ENCODE measurements at regions not wholly inside any gene's neighbourhood (a gene's known extent, or its start where the extent isn't known, plus 50 kb on each side); places are given as distances from the start of the nearest gene placed in this dataset.
"Not testable (repeated sequence)": the region's sequence is repeated elsewhere in the genome, so short reads cannot be mapped to it uniquely, and the experiment has no call there.

- WGBS (ENCODE audit: insufficient coverage, low lambda C conversion rate) = 100% methylated on average over 2 of the region's 6 CpGs
- H3K27ac ChIP-seq (ENCODE audit: low read length) = no peak overlapping the region
- DNase-seq = no peak
These were observed 168.9 kb downstream of the TRIML1 start for GRCh38 chr4:188308142-188308541.

DNA sequence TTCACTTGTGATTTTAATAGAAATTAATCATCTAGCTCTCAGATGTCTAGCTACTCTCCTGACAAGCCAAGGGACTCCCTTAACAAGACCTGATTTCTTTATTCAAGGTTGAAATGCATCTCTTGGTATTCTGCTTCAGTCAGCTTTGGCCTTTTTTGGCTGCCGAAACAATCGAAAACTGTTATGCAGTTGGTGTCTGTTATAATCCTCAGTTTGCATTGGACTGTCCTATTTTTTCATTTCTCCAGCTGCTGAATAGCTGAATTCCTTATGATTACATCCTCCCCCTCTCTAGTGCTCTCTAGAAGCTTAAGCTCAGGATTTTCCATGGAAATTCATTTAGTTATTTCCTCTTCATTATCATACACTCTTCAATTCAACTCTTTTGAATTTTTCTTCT, 177.2 kb downstream of the TRIML1 start:
- H3K27me3 ChIP-seq (ENCODE audit: control insufficient read depth, insufficient read depth, low read length) = no peaks in the 10 kb centered on the region
- H3K27ac ChIP-seq (ENCODE audit: low read length) = no peak overlapping the region
- H3K4me3 ChIP-seq (ENCODE audit: low read length) = no peak overlapping the region

More at GRCh38 chr4:188308142-188308541, 168.9 kb downstream of the TRIML1 start:
- Histone ChIP-seq H3K4me3 (ENCODE audit: low read length) (no peak overlapping the region), H3K27me3 (ENCODE audit: control insufficient read depth, insufficient read depth, low read length) (no peaks in the 10 kb centered on the region), H3K36me3 (ENCODE audit: control insufficient read depth, insufficient read depth, low read length) (no peaks in the 10 kb centered on the region), H3K4me1 (ENCODE audit: control insufficient read depth, insufficient read depth, low read length) (no peaks in the 10 kb centered on the region), H3K9me3 (ENCODE audit: control insufficient read depth, low read depth, low read length) (no peaks in the 10 kb centered on the region)

GRCh38 chr4:188328966-188329365, 189.7 kb downstream of the TRIML1 start:
- Histone ChIP-seq H3K27me3 (ENCODE audit: control insufficient read depth, insufficient read depth, low read length) (no peaks in the 10 kb centered on the region), H3K4me1 (ENCODE audit: control insufficient read depth, insufficient read depth, low read length) (no peaks in the 10 kb centered on the region), H3K4me3 (ENCODE audit: low read length) (no peak overlapping the region), H3K27ac (ENCODE audit: low read length) (no peak overlapping the region), H3K9me3 (ENCODE audit: control insufficient read depth, low read depth, low read length) (no peaks in the 10 kb centered on the region), H3K36me3 (ENCODE audit: control insufficient read depth, insufficient read depth, low read length) (no peaks in the 10 kb centered on the region)
- 67% methylated on average over 1 of the region's 7 CpGs for WGBS (ENCODE audit: insufficient coverage, low lambda C conversion rate)
- no peak for DNase-seq

More for the DNA sequence above, 177.2 kb downstream of the TRIML1 start:
- Histone ChIP-seq H3K36me3 (ENCODE audit: control insufficient read depth, insufficient read depth, low read length) (no peaks in the 10 kb centered on the region), H3K9me3 (ENCODE audit: control insufficient read depth, low read depth, low read length) (no peaks in the 10 kb centered on the region), H3K4me1 (ENCODE audit: control insufficient read depth, insufficient read depth, low read length) (no peaks in the 10 kb centered on the region)
- DNase-seq = no peak
- WGBS (ENCODE audit: insufficient coverage, low lambda C conversion rate) = 100% methylated on average over 2 of the region's 2 CpGs

- Histone ChIP-seq H3K9me3 (ENCODE audit: control insufficient read depth, low read depth, low read length) (no peaks in the 10 kb centered on the region), H3K36me3 (ENCODE audit: control insufficient read depth, insufficient read depth, low read length) (no peaks in the 10 kb centered on the region), H3K27ac (ENCODE audit: low read length) (no peak overlapping the region), H3K4me3 (ENCODE audit: low read length) (no peak overlapping the region), H3K27me3 (ENCODE audit: control insufficient read depth, insufficient read depth, low read length) (no peaks in the 10 kb centered on the region), H3K4me1 (ENCODE audit: control insufficient read depth, insufficient read depth, low read length) (no peaks in the 10 kb centered on the region)
- DNase-seq = peak; percentile 35 to 62
- WGBS (ENCODE audit: insufficient coverage, low lambda C conversion rate) = 60% methylated on average over 1 of the region's 4 CpGs
These were observed 190.3 kb downstream of the TRIML1 start for GRCh38 chr4:188329521-188329920.

GRCh38 chr4:188332265-188332664, 193.0 kb downstream of the TRIML1 start:
- peak in 1 of 2 donors; percentile 11 for DNase-seq
- Histone ChIP-seq H3K27ac (ENCODE audit: low read length) (peak overlapping the region; percentile 30), H3K4me1 (ENCODE audit: control insufficient read depth, insufficient read depth, low read length) (no peaks in the 10 kb centered on the region), H3K4me3 (ENCODE audit: low read length) (no peak overlapping the region), H3K36me3 (ENCODE audit: control insufficient read depth, insufficient read depth, low read length) (no peaks in the 10 kb centered on the region), H3K9me3 (ENCODE audit: control insufficient read depth, low read depth, low read length) (peaks cover 4% of the 10 kb centered on the region), H3K27me3 (ENCODE audit: control insufficient read depth, insufficient read depth, low read length) (no peaks in the 10 kb centered on the region)
- no CpG with 5 or more reads among the region's 2 CpGs for WGBS (ENCODE audit: insufficient coverage, low lambda C conversion rate)

DNA sequence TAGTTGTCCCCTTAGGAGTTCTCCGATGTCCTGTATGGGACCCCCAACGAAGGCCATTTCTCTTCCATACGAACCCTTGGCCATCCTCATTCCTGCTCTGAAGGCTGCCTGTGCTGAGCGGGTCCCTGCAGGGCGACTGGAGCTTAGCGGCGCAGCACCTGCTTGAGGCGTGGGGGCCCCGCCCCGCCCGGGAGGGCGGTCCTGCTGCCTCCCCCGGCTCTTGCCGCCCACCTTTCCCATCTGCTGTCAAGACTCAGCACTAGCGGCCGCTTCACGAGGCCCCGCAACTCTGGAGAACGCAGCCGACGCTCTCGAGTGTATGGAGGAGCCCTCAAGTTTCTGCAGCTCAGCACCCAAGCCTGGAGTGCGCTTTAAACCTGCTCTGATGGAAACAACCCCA, 197.7 kb downstream of the TRIML1 start:
- H3K36me3 ChIP-seq (ENCODE audit: control insufficient read depth, insufficient read depth, low read length) = no peaks in the 10 kb centered on the region
- 100% methylated on average over 1 of the region's 23 CpGs for WGBS (ENCODE audit: insufficient coverage, low lambda C conversion rate)
- no peaks in the 10 kb centered on the region for H3K4me1 ChIP-seq (ENCODE audit: control insufficient read depth, insufficient read depth, low read length)
- H3K9me3 ChIP-seq (ENCODE audit: control insufficient read depth, low read depth, low read length) = peaks cover 4% of the 10 kb centered on the region
- H3K27me3 ChIP-seq (ENCODE audit: control insufficient read depth, insufficient read depth, low read length) = no peaks in the 10 kb centered on the region
- H3K4me3 ChIP-seq (ENCODE audit: low read length) = no peak overlapping the region
- no peak for DNase-seq
- no peak overlapping the region for H3K27ac ChIP-seq (ENCODE audit: low read length)

GRCh38 chr4:188341428-188341827, 202.2 kb downstream of the TRIML1 start:
- DNase-seq = no peak
- Histone ChIP-seq H3K4me3 (ENCODE audit: low read length) (no peak overlapping the region), H3K36me3 (ENCODE audit: control insufficient read depth, insufficient read depth, low read length) (no peaks in the 10 kb centered on the region), H3K9me3 (ENCODE audit: control insufficient read depth, low read depth, low read length) (peaks cover 7% of the 10 kb centered on the region), H3K27me3 (ENCODE audit: control insufficient read depth, insufficient read depth, low read length) (no peaks in the 10 kb centered on the region), H3K4me1 (ENCODE audit: control insufficient read depth, insufficient read depth, low read length) (no peaks in the 10 kb centered on the region), H3K27ac (ENCODE audit: low read length) (no peak overlapping the region)
- no CpG with 5 or more reads among the region's 7 CpGs for WGBS (ENCODE audit: insufficient coverage, low lambda C conversion rate)

DNA sequence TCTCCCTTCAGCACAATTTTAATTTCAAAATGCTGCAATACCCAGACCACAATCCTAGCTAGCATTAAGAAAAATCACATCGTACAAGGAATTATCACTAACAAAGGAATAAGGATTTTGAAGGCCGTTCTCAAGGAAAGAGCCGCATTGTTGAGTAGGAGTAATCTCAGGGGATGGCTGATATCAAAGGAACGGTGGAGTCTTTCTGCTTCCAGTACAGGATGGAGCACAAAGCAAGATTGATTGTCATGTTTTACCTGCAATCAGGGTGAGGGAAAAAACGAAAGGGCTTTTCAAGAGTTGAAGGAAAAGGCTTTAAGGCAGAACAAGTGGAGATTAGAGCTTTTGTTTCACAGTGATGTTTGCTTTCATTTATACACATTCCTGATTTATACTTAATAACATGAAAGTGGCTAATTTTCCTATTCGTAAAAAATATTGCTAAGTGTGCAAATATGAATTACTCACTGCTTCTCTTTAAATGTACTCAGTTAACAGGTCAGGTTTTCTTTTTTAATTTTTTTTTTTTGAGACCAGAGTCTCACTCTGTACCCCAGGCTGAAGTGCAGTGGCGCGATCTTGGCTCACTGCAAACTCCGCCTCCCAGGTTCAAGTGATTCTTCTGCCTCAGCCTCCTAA, 207.0 kb downstream of the TRIML1 start:
- H3K27ac ChIP-seq (ENCODE audit: low read length) = no peak overlapping the region
- WGBS (ENCODE audit: insufficient coverage, low lambda C conversion rate) = 100% methylated on average over 1 of the region's 9 CpGs
- H3K36me3 ChIP-seq (ENCODE audit: control insufficient read depth, insufficient read depth, low read length) = no peaks in the 10 kb centered on the region
- H3K9me3 ChIP-seq (ENCODE audit: control insufficient read depth, low read depth, low read length) = peaks cover 3% of the 10 kb centered on the region
- no peak for DNase-seq
- H3K4me1 ChIP-seq (ENCODE audit: control insufficient read depth, insufficient read depth, low read length) = no peaks in the 10 kb centered on the region
- no peaks in the 10 kb centered on the region for H3K27me3 ChIP-seq (ENCODE audit: control insufficient read depth, insufficient read depth, low read length)
- no peak overlapping the region for H3K4me3 ChIP-seq (ENCODE audit: low read length)

GRCh38 chr4:188347339-188347738, 208.1 kb downstream of the TRIML1 start:
- DNase-seq = no peak
- H3K27ac ChIP-seq (ENCODE audit: low read length) = no peak overlapping the region
- WGBS (ENCODE audit: insufficient coverage, low lambda C conversion rate) = 80% methylated on average over 1 of the region's 4 CpGs

DNA sequence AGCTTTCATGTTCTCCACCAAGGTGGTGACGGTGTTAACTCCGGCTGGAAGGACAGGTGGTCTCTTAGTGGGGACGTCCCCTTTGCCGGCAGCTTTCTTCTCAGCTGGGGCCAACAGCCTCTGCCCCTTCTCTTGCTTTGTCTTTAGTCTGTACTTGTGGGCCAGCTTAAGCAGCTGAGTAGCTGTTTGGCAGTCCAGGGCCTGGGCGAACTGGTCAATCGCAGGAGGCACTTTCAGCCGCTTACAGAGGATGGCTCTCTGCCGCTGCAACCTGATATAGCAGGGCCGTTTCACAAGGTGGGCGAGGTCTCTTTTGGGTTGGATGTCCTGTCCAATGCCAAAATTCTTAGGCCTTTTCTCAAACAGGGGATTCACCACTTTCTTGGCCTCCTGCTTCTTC, 210.3 kb downstream of the TRIML1 start:
- not testable (repeated sequence) for H3K4me3 ChIP-seq (ENCODE audit: low read length); H3K27me3 ChIP-seq (ENCODE audit: control insufficient read depth, insufficient read depth, low read length); H3K36me3 ChIP-seq (ENCODE audit: control insufficient read depth, insufficient read depth, low read length); DNase-seq; H3K9me3 ChIP-seq (ENCODE audit: control insufficient read depth, low read depth, low read length); H3K4me1 ChIP-seq (ENCODE audit: control insufficient read depth, insufficient read depth, low read length); H3K27ac ChIP-seq (ENCODE audit: low read length)
- WGBS (ENCODE audit: insufficient coverage, low lambda C conversion rate) = no CpG with 5 or more reads among the region's 10 CpGs

More at GRCh38 chr4:188347339-188347738, 208.1 kb downstream of the TRIML1 start:
- H3K4me1 ChIP-seq (ENCODE audit: control insufficient read depth, insufficient read depth, low read length) = no peaks in the 10 kb centered on the region
- no peak overlapping the region for H3K4me3 ChIP-seq (ENCODE audit: low read length)
- no peaks in the 10 kb centered on the region for H3K36me3 ChIP-seq (ENCODE audit: control insufficient read depth, insufficient read depth, low read length)
- H3K9me3 ChIP-seq (ENCODE audit: control insufficient read depth, low read depth, low read length) = peaks cover 3% of the 10 kb centered on the region
- H3K27me3 ChIP-seq (ENCODE audit: control insufficient read depth, insufficient read depth, low read length) = no peaks in the 10 kb centered on the region

GRCh38 chr4:188363196-188363595, 224.0 kb downstream of the TRIML1 start:
- no peaks in the 10 kb centered on the region for H3K9me3 ChIP-seq (ENCODE audit: control insufficient read depth, low read depth, low read length)
- H3K4me1 ChIP-seq (ENCODE audit: control insufficient read depth, insufficient read depth, low read length) = no peaks in the 10 kb centered on the region
- no peak overlapping the region for H3K27ac ChIP-seq (ENCODE audit: low read length)
- DNase-seq = no peak
- H3K27me3 ChIP-seq (ENCODE audit: control insufficient read depth, insufficient read depth, low read length) = no peaks in the 10 kb centered on the region
- no peak overlapping the region for H3K4me3 ChIP-seq (ENCODE audit: low read length)
- 100% methylated on average over 1 of the region's 1 CpG for WGBS (ENCODE audit: insufficient coverage, low lambda C conversion rate)
- no peaks in the 10 kb centered on the region for H3K36me3 ChIP-seq (ENCODE audit: control insufficient read depth, insufficient read depth, low read length)
